Sigmoid colon (tissue), 3 donors: ENCODE measurements at regions not wholly inside any gene's neighbourhood (a gene's known extent, or its start where the extent isn't known, plus 50 kb on each side); places are given as distances from the start of the nearest gene placed in this dataset.

Experiments used
- CTCF ChIP-seq, 4 experiments: fragments of 450-650 bp in 3 of 4; fragments of 200-600 bp in 1 of 4; IDR thresholded peaks; one replicate each; pipeline ENCODE4 v1.5.1; 2016 to 2019; ENCODE audit warnings: antibody characterized with exemption in 4 of 4, mild to moderate bottlenecking in 3 of 4, moderate library complexity in 2 of 4
- POLR2A ChIP-seq, 2 donors: fragments of 450-650 bp; IDR thresholded peaks; one replicate each; pipeline ENCODE4 v1.6.1; 2016; ENCODE audit warnings: antibody characterized with exemption in 2 of 2, mild to moderate bottlenecking in 2 of 2, moderate library complexity in 2 of 2

- TF ChIP-seq POLR2A (IDR thresholded peaks at IDR 0.05) (no peak), CTCF (IDR thresholded peaks at IDR 0.05) (no peak)
Measured at GRCh38 chr3:21294768-21295167, 456.2 kb downstream of the ZNF385D start.
